DMS114 treated with DMSO at 0.1 percent for 48 hours (cell line): ENCODE measurements at regions not wholly inside any gene's neighbourhood (a gene's known extent, or its start where the extent isn't known, plus 50 kb on each side); places are given as distances from the start of the nearest gene placed in this dataset.
"Not testable (repeated sequence)": the region's sequence is repeated elsewhere in the genome, so short reads cannot be mapped to it uniquely, and the experiment has no call there.

Source experiments
- DNase-seq: peaks from one replicate; lab custom pipeline; 2025; ENCODE audit not compliant: unreplicated experiment; lab: John Stamatoyannopoulos, UW

DNA sequence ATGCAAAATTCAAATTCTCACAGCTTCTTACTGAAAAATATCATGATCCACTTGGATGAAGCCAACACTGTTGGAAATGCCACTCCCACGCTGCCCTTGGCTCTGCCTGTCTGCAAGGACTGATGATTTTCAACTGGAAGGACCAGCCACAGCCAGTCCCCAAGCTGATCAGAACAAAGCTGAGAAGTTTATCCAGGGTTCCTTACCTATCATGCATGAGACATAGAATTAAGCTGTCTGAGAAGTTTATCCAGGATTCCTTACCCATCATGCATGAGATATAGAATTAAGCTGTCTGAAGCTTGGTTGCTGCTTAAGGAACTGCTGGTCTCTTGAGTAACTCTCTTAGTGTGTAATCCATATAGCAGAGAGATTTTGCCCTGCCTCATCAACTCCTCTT, 159.8 kb upstream of the TMEM260 start:
- DNase-seq = no peak

DNA sequence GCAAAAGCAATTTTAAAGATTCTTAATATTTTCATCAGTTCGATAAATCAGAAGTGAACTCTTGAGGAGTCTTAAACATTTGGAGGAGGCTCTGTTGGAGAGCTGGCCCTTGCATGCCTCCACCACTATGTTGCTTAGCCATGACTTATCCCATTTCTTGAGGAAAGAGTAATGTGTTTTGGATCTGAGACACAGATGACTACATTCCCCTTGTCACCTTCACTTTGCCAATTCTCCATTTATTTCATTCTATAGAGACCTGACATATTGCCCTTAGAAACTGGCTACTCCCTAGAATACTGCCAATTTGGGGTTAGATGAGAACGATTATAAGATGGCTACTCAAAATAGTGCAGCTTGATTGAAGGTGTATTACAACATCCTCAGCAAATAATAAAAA, 157.4 kb upstream of the TMEM260 start:
- no peak for DNase-seq

DNA sequence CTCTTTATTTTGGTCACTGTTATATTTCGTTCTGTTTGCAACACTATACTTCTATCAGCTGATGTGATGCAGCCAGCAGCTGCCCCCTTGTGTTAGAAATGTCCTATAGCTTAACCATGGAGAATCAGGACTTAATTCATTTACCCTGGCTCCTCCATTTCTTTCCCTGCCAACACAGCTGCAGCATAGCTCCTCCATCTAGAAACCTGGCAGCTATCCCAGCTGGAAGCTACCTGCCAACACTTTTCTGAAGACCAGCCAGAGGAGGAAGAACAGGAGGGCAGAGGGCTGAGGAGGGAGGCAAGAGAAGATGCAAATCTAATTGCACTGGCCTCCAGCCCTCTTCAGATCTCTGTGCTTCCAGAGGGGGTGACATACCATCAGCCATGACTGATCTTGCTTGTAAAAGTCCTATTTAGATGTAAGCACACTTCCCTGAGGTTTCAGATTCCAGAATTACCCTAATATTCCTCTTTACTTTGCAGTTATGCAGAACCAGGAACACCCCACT, 156.8 kb upstream of the TMEM260 start:
- DNase-seq = peak; percentile 29

DNA sequence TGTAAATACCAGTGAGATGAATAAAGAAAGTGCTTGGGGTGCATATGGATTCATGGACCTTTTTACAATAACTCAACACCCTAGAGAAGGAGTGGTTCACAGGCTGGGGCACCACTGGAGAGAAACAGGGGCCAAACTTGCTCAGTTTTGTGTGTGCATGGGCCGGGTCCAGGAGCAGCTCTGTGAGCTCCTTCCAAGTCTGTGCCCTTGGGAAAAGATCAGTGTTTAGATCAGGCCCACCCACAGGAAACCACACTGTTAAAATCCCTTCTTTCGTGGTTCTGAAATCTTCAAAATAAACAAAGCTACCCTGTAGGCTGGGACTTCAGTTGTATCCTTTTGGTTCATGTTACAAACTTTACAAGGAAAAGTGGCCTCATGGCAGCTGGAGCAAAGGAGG, 156.1 kb upstream of the TMEM260 start:
- DNase-seq = no peak

DNA sequence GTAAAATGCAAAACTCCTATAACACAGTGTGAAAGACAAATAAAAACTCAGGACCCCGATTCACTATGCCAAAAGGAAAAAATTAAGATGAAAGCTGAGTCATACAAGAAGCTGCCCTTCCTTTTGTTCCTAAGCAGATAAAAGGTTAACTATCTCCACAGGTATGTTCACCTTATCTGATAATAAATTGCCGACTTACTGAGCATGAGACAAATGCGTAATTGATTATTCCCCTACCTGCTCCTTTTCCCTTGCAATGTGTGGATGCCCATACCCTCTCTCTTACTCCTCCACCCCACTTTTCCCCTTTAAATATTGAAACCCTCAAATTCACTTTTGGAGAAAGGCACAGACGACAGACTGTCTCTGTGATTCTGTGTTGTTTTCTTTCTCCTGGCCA, 148.6 kb upstream of the TMEM260 start:
- DNase-seq = no peak

DNA sequence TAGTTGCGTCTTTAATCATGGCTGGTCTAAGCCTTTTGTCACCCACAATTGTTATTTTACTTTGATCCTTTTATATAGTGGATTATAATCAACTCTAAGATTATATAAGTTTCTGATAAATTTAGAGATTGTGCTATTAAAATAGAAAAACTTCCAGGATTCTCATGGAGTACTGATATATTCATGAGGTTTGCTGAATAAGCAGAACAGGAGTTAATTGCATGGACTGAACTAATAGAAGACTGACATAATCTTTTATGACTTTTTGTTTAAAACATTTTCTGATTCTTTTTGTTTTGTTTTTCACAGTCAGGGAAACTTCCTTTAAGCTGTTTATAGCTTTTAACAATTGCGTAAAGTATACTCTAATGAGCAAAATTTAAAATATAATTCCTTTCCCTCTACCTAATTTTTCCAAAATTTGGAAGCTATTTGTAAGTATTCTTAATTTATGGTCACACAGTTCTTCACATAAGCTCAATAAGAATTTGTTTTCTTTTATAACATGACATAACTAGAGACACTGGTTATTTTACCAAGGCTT, 129.9 kb upstream of the TMEM260 start:
- no peak for DNase-seq

DNA sequence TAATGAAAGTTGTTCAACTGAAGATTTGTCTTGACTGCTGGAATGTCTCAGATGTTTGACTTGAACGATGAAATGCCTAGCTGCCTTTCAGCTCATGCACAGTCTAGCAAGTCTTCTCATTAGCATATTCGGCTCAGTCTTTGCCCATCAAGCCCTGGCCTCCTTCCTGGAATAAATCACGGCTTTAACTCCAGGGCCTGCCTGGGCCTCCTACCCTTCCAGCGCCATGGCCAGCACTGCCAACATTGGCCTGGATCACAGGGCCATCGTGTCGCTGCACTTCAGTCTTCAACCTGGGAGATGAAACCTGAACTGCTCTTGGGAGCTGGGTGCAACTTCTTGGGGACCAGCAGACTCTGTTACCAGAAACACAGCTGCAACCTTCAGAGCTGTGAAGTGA, 126.7 kb upstream of the TMEM260 start:
- no peak for DNase-seq

DNA sequence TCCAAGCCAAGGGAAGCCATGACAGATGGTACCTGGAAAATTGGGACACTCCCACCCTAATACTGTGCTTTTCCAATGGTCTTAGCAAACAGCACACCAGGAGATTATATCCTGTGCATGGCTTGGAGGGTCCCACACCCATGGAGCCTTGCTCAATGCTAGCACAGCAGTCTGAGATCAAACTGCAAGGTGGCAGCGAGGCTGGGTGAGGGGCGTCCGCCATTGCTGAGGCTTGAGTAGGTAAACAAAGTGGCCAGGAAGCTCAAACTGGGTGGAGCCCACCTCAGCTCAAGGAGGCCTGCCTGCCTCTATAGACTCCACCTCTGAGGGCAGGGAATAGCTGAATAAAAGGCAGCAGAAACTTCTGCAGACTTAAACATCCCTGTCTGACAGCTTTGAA, 124.9 kb upstream of the TMEM260 start:
- DNase-seq = not testable (repeated sequence)

DNA sequence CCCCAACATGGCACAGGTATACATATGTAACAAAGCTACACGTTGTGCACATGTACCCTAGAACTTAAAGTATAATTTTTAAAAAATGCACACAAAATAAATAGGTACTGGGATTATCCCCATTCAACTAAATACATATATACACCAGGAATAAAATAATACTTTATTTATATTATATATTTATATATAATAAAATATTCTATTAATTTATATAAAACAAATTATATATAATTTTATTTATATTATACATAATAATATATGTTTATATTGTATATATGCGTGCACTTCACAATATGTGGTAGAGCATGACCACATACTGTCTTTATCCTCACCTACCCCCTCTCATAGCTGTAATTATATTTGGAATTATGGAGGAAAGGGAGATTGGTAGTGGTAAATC, 119.1 kb upstream of the TMEM260 start:
- no peak for DNase-seq

DNA sequence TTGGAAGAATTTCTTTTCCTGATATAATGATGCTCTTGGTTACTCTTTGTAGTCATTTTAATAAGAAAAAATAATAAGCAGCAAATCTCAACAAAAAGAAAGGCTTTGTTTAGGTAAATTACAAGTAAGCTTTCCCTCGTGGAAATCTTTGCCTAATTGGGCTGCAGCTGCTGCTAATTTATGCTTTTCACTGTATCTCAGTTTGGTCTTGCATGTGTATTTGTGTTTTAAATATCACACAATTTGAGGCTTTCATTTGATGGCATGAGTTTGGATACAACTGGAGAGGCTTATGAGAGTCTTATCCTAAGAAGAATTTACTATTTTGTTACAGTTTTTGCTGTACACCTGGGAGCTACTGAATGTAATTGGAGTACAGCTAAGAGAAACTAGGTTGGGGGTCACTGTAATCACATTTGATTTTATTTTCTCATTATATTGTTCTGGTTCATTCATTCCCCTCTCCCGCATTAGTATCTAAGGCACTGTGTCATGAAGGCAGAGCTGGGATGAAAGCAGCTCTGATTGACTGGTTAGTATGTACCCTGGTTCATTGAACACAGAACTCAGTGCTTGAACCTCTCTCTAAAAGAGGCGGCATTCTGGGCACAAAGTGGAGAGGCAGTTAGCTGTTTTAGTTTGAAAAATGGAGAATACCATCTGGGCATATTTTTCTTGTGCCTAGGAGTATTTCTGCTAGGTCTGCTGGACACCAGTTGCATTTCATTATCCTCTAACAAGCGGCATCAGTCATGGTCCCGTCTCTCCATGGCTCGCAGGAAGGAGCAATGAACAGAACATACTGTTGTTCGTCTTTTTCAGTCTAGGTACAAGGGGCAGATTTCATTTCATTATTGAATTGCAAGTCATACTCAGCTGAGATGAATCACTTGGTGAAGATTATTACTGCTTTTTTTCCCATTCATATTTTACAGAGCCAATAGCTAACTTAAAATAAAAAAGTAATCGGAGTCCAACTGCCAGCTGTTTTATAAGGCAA, 118.0 kb upstream of the TMEM260 start:
- no peak for DNase-seq

DNA sequence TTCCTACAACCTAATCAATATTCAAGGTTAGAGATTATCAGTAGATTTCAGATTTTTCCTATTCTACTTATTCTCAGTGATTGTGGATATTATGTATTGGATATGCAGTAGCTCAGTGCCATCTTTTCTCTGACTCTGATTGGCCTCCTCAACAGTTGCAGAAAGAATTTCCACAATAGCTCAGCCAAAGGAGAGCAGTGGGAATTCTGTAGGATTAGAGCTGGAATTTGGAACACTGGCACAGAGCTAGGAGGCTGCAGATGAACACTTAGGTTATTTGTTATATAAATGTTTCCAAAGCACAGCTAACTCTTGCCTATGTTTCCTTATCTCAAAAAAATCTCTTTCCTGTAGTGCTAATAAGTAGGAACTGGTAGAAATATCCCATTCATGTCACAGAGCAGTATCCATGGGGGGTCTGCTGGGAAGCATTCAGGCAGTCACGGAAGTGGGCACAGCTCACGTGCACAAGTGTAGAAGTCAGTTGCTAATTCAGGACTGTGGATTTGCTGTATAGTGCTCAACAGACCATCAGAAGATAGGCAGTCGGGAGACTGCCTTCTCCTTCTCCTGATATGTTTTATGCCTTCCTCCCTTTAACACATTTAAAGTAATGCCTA, 116.2 kb upstream of the TMEM260 start:
- DNase-seq = no peak

DNA sequence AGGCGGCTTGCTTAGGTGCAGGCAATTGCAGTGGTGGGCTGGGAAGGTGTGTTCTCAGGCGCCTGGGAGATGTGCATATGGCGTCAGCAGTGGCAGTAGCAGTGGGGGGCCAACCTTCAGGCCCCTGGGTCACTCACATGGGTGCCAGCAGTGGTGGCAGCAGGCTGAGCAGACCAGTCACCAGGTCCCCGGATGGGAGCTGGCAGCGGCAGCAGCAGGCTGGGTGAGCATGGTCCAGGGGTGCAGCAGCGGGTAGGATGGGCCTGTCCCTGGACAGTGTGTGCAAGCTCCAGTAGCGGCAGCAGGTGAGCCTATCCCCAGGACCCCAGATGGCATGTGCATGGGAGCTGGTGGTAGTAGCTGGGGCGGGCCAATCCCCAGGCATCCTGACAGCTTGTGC, 108.5 kb upstream of the TMEM260 start:
- DNase-seq = no peak

DNA sequence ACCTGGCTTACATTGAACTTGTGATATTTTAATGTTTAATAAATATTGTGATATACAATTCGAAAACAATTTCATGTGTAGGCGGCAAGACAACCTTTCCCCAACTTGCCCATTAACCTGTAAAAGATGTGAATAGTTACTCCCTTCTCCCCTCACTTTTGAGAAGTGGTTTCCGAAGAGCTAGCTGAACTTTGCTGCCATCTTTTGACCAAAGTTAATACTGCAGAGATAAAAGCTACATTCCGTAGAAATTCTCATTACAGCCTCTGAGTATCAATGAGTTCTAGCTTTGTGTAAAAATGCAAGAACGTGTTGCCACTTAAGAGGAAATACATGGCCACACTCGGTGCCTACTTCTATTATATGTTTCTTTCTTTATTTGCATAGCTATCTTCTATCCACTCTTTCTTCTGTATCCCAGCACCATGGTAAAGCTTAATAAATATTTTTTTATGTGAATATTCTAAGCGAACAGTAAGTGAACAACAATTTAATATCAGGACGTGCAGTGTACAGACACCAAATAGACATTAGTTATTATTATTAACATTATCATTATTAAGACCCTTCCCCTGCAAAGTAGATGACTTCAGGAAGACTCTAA, 105.1 kb upstream of the TMEM260 start:
- peak; percentile 19 for DNase-seq

DNA sequence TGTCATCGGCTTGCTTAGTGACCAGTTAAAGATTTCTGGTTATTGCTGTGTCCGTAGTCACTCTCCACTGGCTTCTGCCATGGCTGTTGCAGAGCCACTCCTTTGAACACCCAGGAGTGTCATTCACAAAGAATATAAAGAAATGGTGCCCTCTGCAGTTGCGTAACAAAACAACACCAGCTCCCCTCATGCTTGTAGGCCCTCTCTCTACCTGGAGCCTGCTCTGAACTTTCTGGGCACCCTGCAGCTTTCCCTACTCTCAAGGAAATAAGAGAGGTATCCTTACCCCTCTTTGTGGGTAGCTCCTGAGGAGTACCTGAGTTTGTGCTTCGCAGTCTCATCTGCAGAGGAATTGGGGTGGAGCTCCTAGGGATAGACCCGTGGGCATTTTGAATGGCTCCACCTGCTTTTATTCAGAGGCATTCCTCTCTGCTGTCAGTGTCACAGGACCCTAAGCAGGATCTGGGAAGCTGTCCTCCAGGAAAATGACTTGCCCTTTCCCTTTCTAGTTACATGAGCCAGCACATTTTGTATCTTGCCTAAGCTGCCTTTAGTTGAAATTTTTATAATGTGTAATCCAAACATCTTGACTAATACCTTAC, 97.2 kb upstream of the TMEM260 start:
- DNase-seq = no peak

DNA sequence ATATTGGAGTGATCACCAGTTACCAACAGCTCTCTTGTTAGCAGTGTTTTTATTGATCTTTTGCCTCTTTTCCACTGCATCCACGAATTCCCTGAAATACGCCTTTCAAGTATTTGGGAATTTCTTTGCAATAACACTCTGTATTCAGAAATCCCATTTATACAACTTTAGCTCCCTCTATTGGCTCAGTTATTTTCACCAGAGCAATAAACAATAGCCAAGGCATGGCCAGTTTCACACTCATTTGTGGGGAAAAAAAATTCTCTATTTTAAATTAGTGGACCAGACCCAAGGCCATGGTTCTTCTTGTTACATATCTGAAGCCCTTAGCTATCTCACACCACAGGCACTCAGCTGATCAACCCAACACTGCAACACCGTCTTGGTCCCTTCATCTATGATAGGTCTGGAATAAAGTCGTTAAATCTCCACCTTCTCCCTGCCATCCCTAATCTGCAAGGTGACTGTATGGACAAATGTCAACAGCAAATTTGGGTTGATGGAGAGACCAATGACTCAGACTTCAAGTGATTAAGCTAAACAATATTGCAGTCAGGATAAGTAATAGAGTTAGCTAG, 92.4 kb upstream of the TMEM260 start:
- peak; percentile 6 for DNase-seq

DNA sequence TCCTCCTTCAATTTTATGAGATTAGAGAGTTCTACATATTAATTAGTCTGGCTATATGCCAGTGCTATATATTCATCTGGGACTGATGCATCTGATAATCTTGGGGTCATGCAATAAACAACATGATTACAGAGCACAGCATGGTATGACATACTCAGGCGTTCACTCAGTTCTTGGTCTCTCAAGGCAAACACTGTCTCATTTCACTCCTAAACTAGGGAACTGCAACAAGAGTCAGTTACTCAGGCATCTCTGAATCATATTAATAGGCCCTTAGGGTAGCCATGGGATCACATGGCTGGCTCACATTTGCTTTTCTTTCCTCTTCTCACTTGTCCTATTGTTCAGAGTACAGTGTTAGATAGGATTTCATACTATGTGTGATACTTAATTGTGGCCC, 91.8 kb upstream of the TMEM260 start:
- no peak for DNase-seq

DNA sequence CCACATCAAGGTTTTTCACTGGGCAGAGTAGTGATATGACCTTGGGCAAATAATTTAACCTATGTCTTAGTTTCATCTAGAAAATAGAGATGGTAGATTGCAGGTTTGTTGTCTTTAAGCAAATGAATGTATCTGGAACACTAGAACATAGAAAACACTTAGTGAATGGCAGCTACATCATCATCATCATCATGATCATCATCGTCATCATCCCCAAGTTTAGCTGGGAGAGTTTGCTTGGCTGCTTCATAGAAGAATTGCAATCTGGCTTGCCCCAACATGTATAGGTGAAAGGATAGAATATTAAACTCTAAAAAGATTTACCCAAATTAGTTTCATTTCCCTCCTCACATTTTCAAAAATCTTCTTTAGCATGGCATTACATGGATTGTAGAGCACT, 91.3 kb upstream of the TMEM260 start:
- no peak for DNase-seq

DNA sequence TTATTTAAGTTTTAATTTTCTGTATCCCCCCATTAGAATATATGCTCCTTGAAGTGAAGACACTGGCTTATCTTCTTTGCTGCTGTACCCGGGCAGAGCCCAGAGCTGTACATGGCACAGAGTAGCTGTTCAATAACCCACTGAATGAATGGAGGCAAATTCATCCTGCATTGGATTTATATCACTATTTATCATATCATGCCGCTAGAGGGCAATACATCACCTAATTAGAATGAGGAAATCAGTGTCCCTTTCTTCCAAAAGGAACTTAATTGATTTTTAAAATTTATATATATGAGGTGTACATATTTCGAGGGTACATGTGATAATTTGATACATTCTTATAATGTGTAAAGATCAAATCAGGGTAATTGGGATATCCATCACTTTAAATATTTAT, 89.2 kb upstream of the TMEM260 start:
- DNase-seq = peak; percentile 53

DNA sequence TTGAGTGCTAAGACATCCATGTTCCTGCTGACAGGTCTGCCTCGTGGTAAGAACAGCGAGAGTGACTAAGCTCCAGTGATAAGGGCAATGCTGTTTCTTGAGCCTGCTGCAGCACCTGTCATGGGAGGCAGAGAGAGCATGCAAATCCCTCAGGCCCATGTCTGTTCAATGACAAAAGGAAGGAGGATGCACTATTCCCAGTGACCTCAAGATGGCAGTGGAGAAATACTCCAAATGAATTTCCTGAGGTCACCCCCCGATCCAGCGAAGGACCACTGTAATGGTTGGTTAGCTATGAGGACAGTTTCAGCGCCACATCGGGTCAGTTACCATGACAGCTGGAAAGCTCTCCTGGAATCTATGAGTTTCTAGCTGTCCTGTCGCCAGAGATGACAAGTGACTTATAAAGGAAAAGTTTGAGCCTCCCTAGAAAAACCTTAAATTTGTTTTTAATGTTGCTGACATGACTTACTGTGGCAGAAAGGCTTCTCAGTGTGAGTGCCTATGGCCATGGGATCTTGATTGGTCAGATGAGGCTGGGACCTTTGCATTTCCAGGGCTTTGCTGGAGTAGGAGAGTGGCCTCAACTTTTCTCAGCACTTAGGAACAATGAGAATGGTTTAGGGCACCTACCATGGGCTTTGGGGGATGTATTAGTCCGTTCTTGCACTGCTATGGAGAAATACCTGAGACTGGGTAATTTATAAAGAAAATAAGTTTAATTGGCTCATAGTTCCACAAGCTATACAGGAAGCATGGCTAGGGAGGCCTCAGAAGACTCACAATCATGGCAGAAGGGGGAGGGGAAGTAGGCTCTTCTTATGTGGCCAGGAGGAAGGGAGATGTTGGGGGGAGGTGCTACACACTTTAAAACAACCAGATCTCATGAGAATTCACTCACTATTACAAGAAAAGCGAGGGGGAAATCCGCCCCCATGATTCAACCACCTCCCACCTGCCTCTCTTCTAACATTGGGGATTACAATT, 88.0 kb upstream of the TMEM260 start:
- DNase-seq = peak; percentile 21

DNA sequence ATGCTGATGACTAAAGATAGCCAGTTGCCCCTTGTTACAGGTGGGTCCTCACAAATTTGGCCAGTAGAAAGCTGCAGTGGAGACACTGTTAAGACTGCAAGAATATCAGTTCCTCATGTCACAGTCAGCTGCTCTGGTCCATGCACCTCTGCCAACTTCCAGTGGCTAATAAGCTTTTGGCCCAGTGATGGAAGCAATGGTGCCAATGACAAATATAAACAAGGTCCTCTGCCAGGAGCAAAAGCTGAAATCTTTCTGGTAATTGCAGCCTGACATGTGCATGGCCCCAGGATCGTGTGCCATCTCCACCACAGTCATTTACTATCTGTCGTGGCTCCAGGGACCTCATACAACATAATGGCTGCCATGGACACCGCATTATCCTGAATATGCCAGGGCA, 85.4 kb upstream of the TMEM260 start:
- no peak for DNase-seq
